ENCODE measurements at regions not wholly inside any gene's neighbourhood (a gene's known extent, or its start where the extent isn't known, plus 50 kb on each side); places are given as distances from the start of the nearest gene placed in this dataset.
"Not testable (repeated sequence)": the region's sequence is repeated elsewhere in the genome, so short reads cannot be mapped to it uniquely, and the experiment has no call there.

DNA sequence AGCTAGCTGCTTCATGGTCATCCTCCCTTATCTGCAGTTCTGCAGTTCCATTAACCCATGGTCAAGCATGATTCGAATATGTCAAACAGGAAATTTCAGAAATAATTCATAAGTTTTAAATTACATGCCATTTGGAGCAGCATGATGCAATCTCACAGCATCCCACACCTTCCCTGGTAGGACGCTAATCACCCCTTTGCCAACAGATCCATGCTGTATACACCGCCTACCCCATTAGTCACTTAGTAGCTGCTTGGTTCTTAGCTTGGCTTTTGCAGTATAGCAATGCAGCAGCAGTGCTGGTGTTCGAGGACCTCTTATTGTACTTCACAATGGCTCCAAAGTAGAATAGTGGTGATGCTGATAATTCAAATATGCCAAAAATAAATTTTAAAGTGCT is 739.7 kb upstream of the CDH9 start:
- no peak for TF ChIP-seq MYC (IDR thresholded peaks at IDR 0.05; ENCODE audit: low read depth, low read length)
- TF ChIP-seq, protein P1, sequence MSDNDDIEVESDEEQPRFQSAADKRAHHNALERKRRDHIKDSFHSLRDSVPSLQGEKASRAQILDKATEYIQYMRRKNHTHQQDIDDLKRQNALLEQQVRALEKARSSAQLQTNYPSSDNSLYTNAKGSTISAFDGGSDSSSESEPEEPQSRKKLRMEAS (IDR thresholded peaks at IDR 0.05; ENCODE audit: low read depth, low read length): no peak
- TF ChIP-seq POLR2A (IDR thresholded peaks at IDR 0.05; ENCODE audit: extremely low read depth, insufficient read length): no peak
- TF ChIP-seq, protein P2, sequence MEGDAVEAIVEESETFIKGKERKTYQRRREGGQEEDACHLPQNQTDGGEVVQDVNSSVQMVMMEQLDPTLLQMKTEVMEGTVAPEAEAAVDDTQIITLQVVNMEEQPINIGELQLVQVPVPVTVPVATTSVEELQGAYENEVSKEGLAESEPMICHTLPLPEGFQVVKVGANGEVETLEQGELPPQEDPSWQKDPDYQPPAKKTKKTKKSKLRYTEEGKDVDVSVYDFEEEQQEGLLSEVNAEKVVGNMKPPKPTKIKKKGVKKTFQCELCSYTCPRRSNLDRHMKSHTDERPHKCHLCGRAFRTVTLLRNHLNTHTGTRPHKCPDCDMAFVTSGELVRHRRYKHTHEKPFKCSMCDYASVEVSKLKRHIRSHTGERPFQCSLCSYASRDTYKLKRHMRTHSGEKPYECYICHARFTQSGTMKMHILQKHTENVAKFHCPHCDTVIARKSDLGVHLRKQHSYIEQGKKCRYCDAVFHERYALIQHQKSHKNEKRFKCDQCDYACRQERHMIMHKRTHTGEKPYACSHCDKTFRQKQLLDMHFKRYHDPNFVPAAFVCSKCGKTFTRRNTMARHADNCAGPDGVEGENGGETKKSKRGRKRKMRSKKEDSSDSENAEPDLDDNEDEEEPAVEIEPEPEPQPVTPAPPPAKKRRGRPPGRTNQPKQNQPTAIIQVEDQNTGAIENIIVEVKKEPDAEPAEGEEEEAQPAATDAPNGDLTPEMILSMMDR (IDR thresholded peaks at IDR 0.05; ENCODE audit: low read depth, low read length): no peak

DNA sequence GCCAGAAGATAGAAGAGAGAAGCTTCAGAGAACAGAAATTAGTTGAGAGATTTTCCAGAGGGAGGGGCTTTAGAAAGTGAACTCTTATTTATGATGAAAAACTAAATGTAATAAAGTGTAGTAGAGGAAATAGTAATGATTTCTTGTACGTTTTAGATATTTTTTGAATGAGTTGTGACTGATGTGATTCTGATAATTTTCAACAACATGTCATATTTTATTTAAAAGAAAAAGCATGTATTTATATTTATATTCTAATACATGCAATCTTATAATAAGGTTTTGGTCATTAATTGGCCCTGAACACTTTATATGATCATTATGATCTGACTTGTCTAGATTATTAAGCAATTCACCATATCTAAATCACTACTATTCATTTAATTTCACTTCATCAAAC is 735.2 kb upstream of the CDH9 start:
- no peak overlapping the region for H3K4me3 ChIP-seq (ENCODE audit: low read depth, low read length)
- no peak for TF ChIP-seq MYC (IDR thresholded peaks at IDR 0.05; ENCODE audit: low read depth, low read length)
- no peak for TF ChIP-seq POLR2A (IDR thresholded peaks at IDR 0.05; ENCODE audit: extremely low read depth, insufficient read length)
- TF ChIP-seq, protein P2 (IDR thresholded peaks at IDR 0.05; ENCODE audit: low read depth, low read length): no peak
- TF ChIP-seq, protein P1 (IDR thresholded peaks at IDR 0.05; ENCODE audit: low read depth, low read length): no peak
- no peak for DNase-seq (ENCODE audit: low read depth)

More for the DNA sequence above, 739.7 kb upstream of the CDH9 start:
- H3K4me3 ChIP-seq (ENCODE audit: low read depth, low read length): no peak overlapping the region
- DNase-seq (ENCODE audit: low read depth): no peak

DNA sequence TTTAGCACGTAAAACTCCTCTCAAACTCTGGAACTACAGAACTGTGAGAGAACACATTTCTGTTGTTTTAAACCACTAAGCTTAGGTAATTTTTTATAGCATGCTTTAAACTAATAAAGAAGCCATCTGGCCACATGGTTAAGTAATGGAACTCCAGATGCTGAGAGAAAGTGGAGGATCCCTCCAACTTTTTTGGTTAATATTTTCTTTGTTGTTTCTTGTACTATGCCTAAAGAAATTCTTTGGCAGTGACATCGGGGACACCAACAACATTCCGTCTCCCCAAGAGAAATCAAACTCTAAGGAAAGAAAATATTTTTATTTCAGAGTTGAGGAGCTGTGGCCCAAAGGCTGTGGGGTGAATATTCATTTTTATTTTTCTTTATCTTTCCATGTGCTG is 734.8 kb upstream of the CDH9 start:
- H3K4me3 ChIP-seq (ENCODE audit: low read depth, low read length): no peak overlapping the region
- TF ChIP-seq, protein P1 (IDR thresholded peaks at IDR 0.05; ENCODE audit: low read depth, low read length): no peak
- TF ChIP-seq MYC (IDR thresholded peaks at IDR 0.05; ENCODE audit: low read depth, low read length) (no peak), POLR2A (IDR thresholded peaks at IDR 0.05; ENCODE audit: extremely low read depth, insufficient read length) (no peak)
- TF ChIP-seq, protein P2 (IDR thresholded peaks at IDR 0.05; ENCODE audit: low read depth, low read length): no peak
- no peak for DNase-seq (ENCODE audit: low read depth)

DNA sequence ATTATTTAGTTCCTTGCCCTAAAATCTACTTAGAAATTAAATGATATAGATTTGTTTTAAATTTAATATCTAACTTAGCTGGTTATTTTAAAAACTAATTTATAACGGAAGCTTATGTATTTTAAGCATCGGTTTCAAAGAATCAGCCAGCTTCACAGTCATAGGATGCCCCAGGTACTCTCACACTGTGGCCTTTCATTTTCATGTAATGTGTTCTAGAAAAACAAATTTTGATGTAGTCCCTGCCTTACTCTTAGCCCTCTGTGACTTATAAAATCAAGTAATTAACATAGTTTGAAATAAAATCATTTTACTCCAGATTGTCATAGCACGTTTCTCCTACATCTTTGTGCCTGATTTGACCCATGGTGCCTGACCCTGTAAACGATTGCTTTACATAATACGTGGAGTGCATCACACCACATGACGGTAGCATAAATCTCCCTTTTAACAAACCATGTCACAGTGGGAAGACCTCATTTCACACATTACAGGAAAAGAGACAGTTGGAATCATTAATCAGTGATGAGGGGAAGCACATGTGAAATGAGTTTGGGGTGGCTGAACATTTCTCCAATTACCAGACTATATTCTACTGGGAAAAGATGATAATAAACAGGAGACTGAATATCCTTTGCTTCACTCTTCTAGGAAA is 731.5 kb upstream of the CDH9 start:
- no peak overlapping the region for H3K4me3 ChIP-seq (ENCODE audit: low read depth, low read length)
- no peak for DNase-seq (ENCODE audit: low read depth)
- TF ChIP-seq POLR2A (IDR thresholded peaks at IDR 0.05; ENCODE audit: extremely low read depth, insufficient read length) (no peak), MYC (IDR thresholded peaks at IDR 0.05; ENCODE audit: low read depth, low read length) (no peak)
- TF ChIP-seq, protein P2 (IDR thresholded peaks at IDR 0.05; ENCODE audit: low read depth, low read length): no peak
- TF ChIP-seq, protein P1 (IDR thresholded peaks at IDR 0.05; ENCODE audit: low read depth, low read length): no peak

DNA sequence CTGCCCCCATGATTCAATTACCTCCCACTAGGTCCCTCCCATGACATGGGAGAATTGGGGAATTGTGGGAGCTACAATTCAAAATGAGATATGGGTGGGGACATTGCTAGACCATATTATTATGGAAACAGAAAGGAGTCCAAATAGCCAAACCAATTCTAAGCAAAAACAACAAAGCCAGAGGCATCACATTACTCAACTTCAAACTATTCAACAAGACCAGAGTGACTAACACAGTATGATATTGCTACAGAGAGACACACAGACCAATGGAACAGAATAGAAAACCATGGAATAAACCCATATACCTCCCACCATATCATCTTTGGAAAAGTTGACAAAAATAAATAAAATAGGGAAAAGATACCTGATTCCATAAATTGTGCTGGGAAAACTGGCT is 710.5 kb upstream of the CDH9 start:
- no peak for DNase-seq (ENCODE audit: low read depth)
- TF ChIP-seq MYC (IDR thresholded peaks at IDR 0.05; ENCODE audit: low read depth, low read length): no peak
- TF ChIP-seq, protein P2 (IDR thresholded peaks at IDR 0.05; ENCODE audit: low read depth, low read length): no peak
- TF ChIP-seq POLR2A (IDR thresholded peaks at IDR 0.05; ENCODE audit: extremely low read depth, insufficient read length): no peak
- TF ChIP-seq, protein P1 (IDR thresholded peaks at IDR 0.05; ENCODE audit: low read depth, low read length): no peak
- H3K4me3 ChIP-seq (ENCODE audit: low read depth, low read length): no peak overlapping the region

DNA sequence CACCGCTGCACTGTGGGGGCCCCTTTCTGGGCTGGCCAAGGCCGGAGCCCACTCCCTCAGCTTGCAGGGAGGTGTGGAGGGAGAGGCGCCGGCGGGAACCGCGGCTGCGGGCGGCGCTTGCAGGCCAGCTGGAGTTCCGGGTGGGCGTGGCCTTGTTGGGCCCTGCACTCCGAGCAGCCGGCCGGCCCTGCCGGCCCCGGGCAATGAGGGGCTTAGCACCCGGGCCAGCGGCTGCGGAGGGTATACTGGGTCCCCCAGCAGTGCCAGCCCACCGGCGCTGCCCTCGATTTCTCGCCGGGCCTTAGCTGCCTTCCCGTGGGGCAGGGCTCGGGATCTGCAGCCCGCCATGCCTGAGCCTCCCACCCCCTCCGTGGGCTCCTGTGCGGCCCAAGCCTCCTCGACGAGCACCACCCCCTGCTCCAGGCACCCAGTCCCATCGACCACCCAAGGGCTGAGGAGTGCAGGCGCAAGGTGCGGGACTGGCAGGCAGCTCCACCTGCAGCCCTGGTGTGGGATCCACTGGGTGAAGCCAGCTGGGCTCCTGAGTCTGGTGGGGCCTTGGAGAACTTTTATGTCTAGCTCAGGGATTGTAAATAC is 705.1 kb upstream of the CDH9 start:
- H3K4me3 ChIP-seq (ENCODE audit: low read depth, low read length); DNase-seq (ENCODE audit: low read depth): not testable (repeated sequence)
